SK-MEL-5 (cell line): ENCODE measurements at regions not wholly inside any gene's neighbourhood (a gene's known extent, or its start where the extent isn't known, plus 50 kb on each side); places are given as distances from the start of the nearest gene placed in this dataset.

ENCODE experiments used
- DNase-seq: peaks from one replicate; pipeline ENCODE4 v3.0.0-alpha.2; 2016; ENCODE audit warnings: low read depth, low spot score
- in situ Hi-C: cut with HindIII; loops from 2 replicates; pipeline ENCODE4 v1.10.0; 2016; ENCODE audit warnings: low sequenced_read_pairs, high pct_unique_total_duplicates, low pct_unique_long_range_greater_than_20kb
- small RNA-seq, 2 experiments: library from RNA; depleted of rRNA; stranded (forward); fragments of <200 nt; gene quantifications; one replicate each; pipeline ENCODE3, GENCODE V24; 2014

GRCh38 chr5:114311281-114311680 lies 50.6 kb upstream of the KCNN2 start:
- in situ Hi-C loops = no loop called here

GRCh38 chr5:114311968-114312367 lies 49.9 kb upstream of the KCNN2 start:
- in situ Hi-C loops = no loop called here

More at GRCh38 chr5:114311281-114311680, 50.6 kb upstream of the KCNN2 start:
- no peak for DNase-seq

More at GRCh38 chr5:114311968-114312367, 49.9 kb upstream of the KCNN2 start:
- no peak for DNase-seq

Small RNA genes in the stretch of these regions (small RNA-seq; reads per million reads assigned to genes)
- gene RN7SKP89 = 0 reads per million in 2 experiments
